SK-N-SH (cell line): ENCODE measurements at regions not wholly inside any gene's neighbourhood (a gene's known extent, or its start where the extent isn't known, plus 50 kb on each side); places are given as distances from the start of the nearest gene placed in this dataset.

Experiments used
- CHD2 ChIP-seq: fragments of 150-350 bp; IDR thresholded peaks from 2 replicates; pipeline ENCODE4 v1.6.1; 2018; ENCODE audit warnings: low read length; ENCODE audit not compliant: partially characterized antibody
- CTCF ChIP-seq: fragments of 200-600 bp; sonication (generic); IDR thresholded peaks from 2 replicates; pipeline ENCODE4 v1.6.1; 2017; ENCODE audit warnings: antibody characterized with exemption, mild to moderate bottlenecking, moderate library complexity
- RCOR1 ChIP-seq: fragments of 150-350 bp; IDR thresholded peaks from 2 replicates; pipeline ENCODE4 v1.6.1; 2017; ENCODE audit warnings: antibody characterized with exemption, low read length
- REST ChIP-seq: IDR thresholded peaks from 2 replicates; pipeline ENCODE4 v1.6.1; 2012; ENCODE audit warnings: mild to moderate bottlenecking, low read depth, low read length, moderate library complexity
- SMC3 ChIP-seq: IDR thresholded peaks from 2 replicates; pipeline ENCODE4 v1.6.1; 2012; ENCODE audit warnings: low read depth, low read length, improper control_type of control experiment
- YY1 ChIP-seq: IDR thresholded peaks from 2 replicates; pipeline ENCODE4 v1.4.0; 2012; ENCODE audit warnings: low read depth, mild to moderate bottlenecking

GRCh38 chr20:12113075-12113467 lies 195.4 kb downstream of the BTBD3 start:
- TF ChIP-seq CTCF: no peak
- no peak for TF ChIP-seq SMC3
- no peak for TF ChIP-seq CHD2
- TF ChIP-seq REST: no peak
- TF ChIP-seq YY1: no peak
- TF ChIP-seq RCOR1: no peak
